H1 (cell line): ENCODE measurements at regions not wholly inside any gene's neighbourhood (a gene's known extent, or its start where the extent isn't known, plus 50 kb on each side); places are given as distances from the start of the nearest gene placed in this dataset.

ENCODE experiments used
- CTCF ChIA-PET: fragments of 300-600 bp; sonication (Branson Sonifier 250); formaldehyde crosslinking; loops from one replicate; lab custom pipeline; 2021; ENCODE audit not compliant: partially characterized antibody; lab: Charles Lee
- POLR2A ChIA-PET: fragments of 300-600 bp; sonication (Branson Sonifier 250); formaldehyde crosslinking; loops from one replicate; lab custom pipeline; 2021; ENCODE audit warnings: inconsistent platforms; ENCODE audit not compliant: partially characterized antibody; lab: Charles Lee
- DNase-seq, 2 experiments: peaks; one replicate each; pipeline versions ENCODE4 v3.0.0 to v3.0.0-alpha.2; 2010 to 2022; ENCODE audit warnings: low spot score in 2 of 2, low read depth in 1 of 2, mixed read lengths in 1 of 2
- FAIRE-seq: peaks from 2 replicates; lab custom pipeline; 2011; peaks lifted over from hg19 to GRCh38; lab: Jason Lieb, UNC
- H2AFZ ChIP-seq: 2 replicates; pipeline ENCODE4 v1.8.1; 2012; ENCODE audit warnings: low read length, inconsistent platforms
- H2AK5ac ChIP-seq: 2 replicates; pipeline ENCODE4 v1.6.1; 2013; ENCODE audit warnings: low read depth, low read length
- H2BK120ac ChIP-seq: replicated peaks from 2 replicates; pipeline ENCODE3; 2013; ENCODE audit warnings: low read depth, low read length, inconsistent platforms
- H2BK12ac ChIP-seq: 2 replicates; pipeline ENCODE4 v1.6.1; 2013; ENCODE audit warnings: low read depth, low read length
- H2BK15ac ChIP-seq: 2 replicates; pipeline ENCODE4 v1.6.1; 2013; ENCODE audit warnings: low read length
- H2BK20ac ChIP-seq: 2 replicates; pipeline ENCODE4 v1.6.1; 2013; ENCODE audit warnings: low read length
- H2BK5ac ChIP-seq: 2 replicates; pipeline ENCODE4 v1.6.1; 2013; ENCODE audit warnings: low read depth, low read length
- H3K14ac ChIP-seq: 2 replicates; pipeline ENCODE4 v1.6.1; 2013; ENCODE audit warnings: inconsistent platforms; ENCODE audit not compliant: insufficient read length
- H3K18ac ChIP-seq: 2 replicates; pipeline ENCODE4 v1.6.1; 2013; ENCODE audit warnings: low read length; ENCODE audit errors: extremely low read depth
- H3K23ac ChIP-seq: 2 replicates; pipeline ENCODE4 v1.6.1; 2013; ENCODE audit warnings: inconsistent platforms; ENCODE audit not compliant: insufficient read length
- H3K23me2 ChIP-seq: 2 replicates; pipeline ENCODE4 v1.6.1; 2013; ENCODE audit warnings: low read depth, low read length
- H3K27ac ChIP-seq: 2 replicates; pipeline ENCODE4 v1.6.1; 2011; ENCODE audit warnings: low read depth, low read length, inconsistent platforms
- H3K27me3 ChIP-seq, 4 experiments: replicated peaks in 1 of 4; 1 replicate in 1 of 4; 2 replicates in 3 of 4; pipeline versions ENCODE4 v1.6.1 to v1.8.1; 2011 to 2013; ENCODE audit warnings: low read length in 3 of 4, mild to moderate bottlenecking in 3 of 4, inconsistent platforms in 2 of 4, mixed read lengths in 2 of 4, moderate library complexity in 1 of 4; ENCODE audit not compliant: control insufficient read depth in 3 of 4, insufficient read depth in 3 of 4; ENCODE audit errors: extremely low read depth in 1 of 4
- H3K36me3 ChIP-seq, 4 experiments: 2 replicates each; pipeline versions ENCODE4 v1.6.1 to v1.8.1; 2011 to 2013; ENCODE audit warnings: mild to moderate bottlenecking in 4 of 4, low read length in 3 of 4, moderate library complexity in 2 of 4, control low read depth in 1 of 4, inconsistent platforms in 1 of 4; ENCODE audit not compliant: insufficient read depth in 4 of 4, control insufficient read depth in 2 of 4
- H3K4ac ChIP-seq: replicated peaks from 2 replicates; pipeline ENCODE3; 2013; ENCODE audit warnings: low read length, low read depth, mixed read lengths, inconsistent platforms; ENCODE audit not compliant: insufficient read length
- H3K4me1 ChIP-seq, 4 experiments: replicated peaks in 1 of 4; 1 replicate in 1 of 4; 2 replicates in 3 of 4; pipeline versions ENCODE4 v1.6.1 to v1.8.1; 2011 to 2013; ENCODE audit warnings: low read length in 3 of 4, inconsistent platforms in 2 of 4, mixed read lengths in 1 of 4; ENCODE audit not compliant: insufficient read depth in 4 of 4, control insufficient read depth in 3 of 4
- H3K4me2 ChIP-seq, 2 experiments: 2 replicates each; pipeline versions ENCODE4 v1.6.1 to v1.8.1; 2011 to 2013; ENCODE audit warnings: low read depth in 2 of 2, low read length in 2 of 2, control low read depth in 1 of 2, inconsistent platforms in 1 of 2, mild to moderate bottlenecking in 1 of 2; ENCODE audit not compliant: insufficient read depth in 1 of 2
- H3K4me3 ChIP-seq, 4 experiments: fragments of 200-600, 300-600 bp in 1 of 4; sonication (generic), shearing (Covaris generic), sonication (Bioruptor Twin) in 1 of 4; 2 replicates each; pipeline versions ENCODE4 v1.5.1 to v1.8.1; 2011 to 2016; ENCODE audit warnings: low read length in 4 of 4, low read depth in 3 of 4, control low read depth in 2 of 4, inconsistent platforms in 2 of 4, mild to moderate bottlenecking in 2 of 4, mixed read lengths in 1 of 4, moderate library complexity in 1 of 4; ENCODE audit not compliant: insufficient read depth in 2 of 4; ENCODE audit errors: extremely low read depth in 1 of 4
- H3K56ac ChIP-seq: replicated peaks from 2 replicates; pipeline ENCODE3; 2013; ENCODE audit warnings: low read depth, mild to moderate bottlenecking, mixed read lengths, low read length, inconsistent platforms; ENCODE audit not compliant: insufficient read length
- H3K79me1 ChIP-seq: 2 replicates; pipeline ENCODE4 v1.6.1; 2013; ENCODE audit warnings: low read depth, low read length, control low read depth
- H3K79me2 ChIP-seq, 2 experiments: 2 replicates each; pipeline versions ENCODE4 v1.6.1 to v1.8.1; 2012 to 2013; ENCODE audit warnings: low read length in 2 of 2, mild to moderate bottlenecking in 2 of 2, inconsistent platforms in 1 of 2; ENCODE audit not compliant: insufficient read depth in 2 of 2, control insufficient read depth in 1 of 2
- H3K9ac ChIP-seq, 4 experiments: replicated peaks in 1 of 4; 1 replicate in 1 of 4; 2 replicates in 3 of 4; pipeline versions ENCODE4 v1.6.1 to v1.8.1; 2011 to 2013; ENCODE audit warnings: low read depth in 3 of 4, low read length in 3 of 4, control low read depth in 2 of 4, mild to moderate bottlenecking in 2 of 4, moderate library complexity in 2 of 4, inconsistent platforms in 1 of 4; ENCODE audit errors: extremely low read depth in 1 of 4
- H3K9me3 ChIP-seq, 2 experiments: 2 replicates each; pipeline versions ENCODE4 v1.6.1 to v1.8.1; 2012 to 2013; ENCODE audit warnings: mild to moderate bottlenecking in 2 of 2, moderate library complexity in 2 of 2, control low read depth in 1 of 2, inconsistent platforms in 1 of 2, low read depth in 1 of 2, low read length in 1 of 2, mixed read lengths in 1 of 2; ENCODE audit not compliant: insufficient read depth in 2 of 2
- H4K20me1 ChIP-seq, 2 experiments: replicated peaks in 1 of 2; 2 replicates each; pipeline versions ENCODE3 to v1.8.1; 2011 to 2013; ENCODE audit warnings: inconsistent platforms in 2 of 2, low read length in 2 of 2, mild to moderate bottlenecking in 1 of 2; ENCODE audit not compliant: insufficient read depth in 2 of 2, control insufficient read depth in 1 of 2
- H4K5ac ChIP-seq: 2 replicates; pipeline ENCODE4 v1.6.1; 2013; ENCODE audit warnings: low read length, low read depth, mixed read lengths, inconsistent platforms; ENCODE audit not compliant: insufficient read length
- H4K8ac ChIP-seq: 2 replicates; pipeline ENCODE4 v1.8.0; 2013; ENCODE audit warnings: mild to moderate bottlenecking, moderate library complexity, low read length, inconsistent platforms; ENCODE audit not compliant: insufficient read depth; ENCODE audit errors: extremely low read depth
- H4K91ac ChIP-seq: replicated peaks from 2 replicates; pipeline ENCODE3; 2013; ENCODE audit warnings: low read length, mixed read lengths, inconsistent platforms; ENCODE audit not compliant: insufficient read length
- ASH2L ChIP-seq: fragments of 200-600, 300-600 bp; sonication (generic); IDR thresholded peaks from one replicate; pipeline ENCODE4 v1.7.1; 2017; ENCODE audit warnings: low read length
- BCL11A ChIP-seq, 2 experiments: IDR thresholded peaks; one replicate each; pipeline ENCODE4 v1.6.1; 2011; ENCODE audit warnings: low read depth in 2 of 2, low read length in 2 of 2, mild to moderate bottlenecking in 2 of 2
- KDM5A ChIP-seq: fragments of 200-600 bp; IDR thresholded peaks from 2 replicates; pipeline ENCODE4 v1.7.1; 2012; ENCODE audit warnings: mild to moderate bottlenecking, low read length, inconsistent platforms, mixed read lengths
- RNF2 ChIP-seq: fragments of 200-900, 300-1000 bp; sonication (generic); IDR thresholded peaks from 2 replicates; pipeline ENCODE4 v1.7.1; 2016; ENCODE audit warnings: borderline replicate concordance, low read depth, mild to moderate bottlenecking, antibody characterized with exemption, low read length; ENCODE audit not compliant: poor library complexity, severe bottlenecking; ENCODE audit errors: missing control alignments
- SIX5 ChIP-seq: IDR thresholded peaks from 2 replicates; pipeline ENCODE4 v1.6.1; 2011; ENCODE audit warnings: mild to moderate bottlenecking, low read depth, low read length
- SP2 ChIP-seq: IDR thresholded peaks from 2 replicates; pipeline ENCODE4 v1.6.1; 2012; ENCODE audit warnings: mild to moderate bottlenecking, low read length, inconsistent platforms
- SUZ12 ChIP-seq: fragments of 200-600 bp; sonication (generic); IDR thresholded peaks from 2 replicates; pipeline ENCODE4 v1.6.1; 2012; ENCODE audit warnings: mild to moderate bottlenecking, inconsistent platforms, low read length, moderate library complexity, mixed read lengths
- WGBS, 2 experiments: shearing (Covaris generic) in 1 of 2; methylation state at CpG; one replicate each; pipeline versions ENCODE4 v1.1.6 to v1.1.7; 2013 to 2015; ENCODE audit warnings: low lambda C conversion rate in 2 of 2, mixed read lengths in 2 of 2, inconsistent platforms in 1 of 2, low coverage in 1 of 2, missing lambda C conversion rate in 1 of 2; ENCODE audit not compliant: insufficient replicate concordance in 2 of 2, insufficient coverage in 1 of 2, insufficient read length in 1 of 2; ENCODE audit errors: extremely low coverage in 1 of 2, missing lambda C conversion rate in 1 of 2; 5-methylcytosine and 5-hydroxymethylcytosine counted together

- no peak overlapping the region for H3K27ac ChIP-seq
- H4K5ac ChIP-seq: no peak overlapping the region
- H2BK120ac ChIP-seq: no peak overlapping the region
- no peak overlapping the region for H4K8ac ChIP-seq
- H3K23me2 ChIP-seq: no peaks in the 10 kb centered on the region
- H3K4ac ChIP-seq: no peak overlapping the region
- no peak overlapping the region for H3K23ac ChIP-seq
- H3K9ac ChIP-seq: no peak overlapping the region
- no peaks in the 10 kb centered on the region for H3K4me1 ChIP-seq
- H3K9me3 ChIP-seq: no peaks in the 10 kb centered on the region
- 83% methylated on average over 13 of the region's 13 CpGs; no CpG with 5 or more reads in 1 of the 2 experiments for WGBS, 2 experiments
- H4K91ac ChIP-seq: no peak overlapping the region
- FAIRE-seq (no peak), DNase-seq (no peak)
- no peak for TF ChIP-seq RNF2
- TF ChIP-seq SIX5: no peak
- TF ChIP-seq SUZ12: no peak
- TF ChIP-seq KDM5A: no peak
- no peak for TF ChIP-seq BCL11A (IDR thresholded peaks at IDR 0.05; ENCODE audit: low read depth in 2 of 2, low read length in 2 of 2)
- TF ChIP-seq SP2: no peak
- TF ChIP-seq ASH2L: no peak
- H2BK15ac ChIP-seq: no peak overlapping the region
- no peak overlapping the region for H2BK12ac ChIP-seq
- no peak overlapping the region for H3K18ac ChIP-seq
- no peaks in the 10 kb centered on the region for H3K79me2 ChIP-seq
- H3K56ac ChIP-seq: no peak overlapping the region
- ChIA-PET POLR2A (no interaction called here), CTCF (interaction anchor here (1.0 to 1.2 kb wide), 3 partner anchors 24 to 168 kb away, joined by 3 to 4 read pairs (median 4); no protein-coding TSS in a partner anchor)
- H3K14ac ChIP-seq: no peak overlapping the region
- H3K36me3 ChIP-seq: no peaks in the 10 kb centered on the region
- H3K4me2 ChIP-seq: no peak overlapping the region
- H3K4me3 ChIP-seq: no peak overlapping the region
- H2AK5ac ChIP-seq: no peak overlapping the region
- no peaks in the 10 kb centered on the region for H4K20me1 ChIP-seq
- H2AFZ ChIP-seq: no peak overlapping the region
- H3K79me1 ChIP-seq: no peaks in the 10 kb centered on the region
- H2BK5ac ChIP-seq: no peak overlapping the region
- H3K27me3 ChIP-seq: no peaks in the 10 kb centered on the region
- H2BK20ac ChIP-seq: no peak overlapping the region
Observed at GRCh38 chr10:78456649-78457400, 423.2 kb downstream of the RPS24 start.
